Peyer's patch (tissue), 4 donors: ENCODE measurements at regions not wholly inside any gene's neighbourhood (a gene's known extent, or its start where the extent isn't known, plus 50 kb on each side); places are given as distances from the start of the nearest gene placed in this dataset.

Experiments used
- CTCF ChIP-seq, 6 experiments: fragments of 450-650 bp in 4 of 6; fragments of 200-600 bp in 2 of 6; sonication (generic) in 1 of 6; IDR thresholded peaks; one replicate each; pipeline ENCODE4 v1.5.1; 2017 to 2019; ENCODE audit warnings: antibody characterized with exemption in 6 of 6, mild to moderate bottlenecking in 3 of 6, moderate library complexity in 1 of 6
- POLR2A ChIP-seq, 2 donors: fragments of 450-650 bp; IDR thresholded peaks; one replicate each; pipeline ENCODE4 v1.5.1; 2017; ENCODE audit warnings: antibody characterized with exemption in 2 of 2, mild to moderate bottlenecking in 2 of 2, moderate library complexity in 2 of 2

DNA sequence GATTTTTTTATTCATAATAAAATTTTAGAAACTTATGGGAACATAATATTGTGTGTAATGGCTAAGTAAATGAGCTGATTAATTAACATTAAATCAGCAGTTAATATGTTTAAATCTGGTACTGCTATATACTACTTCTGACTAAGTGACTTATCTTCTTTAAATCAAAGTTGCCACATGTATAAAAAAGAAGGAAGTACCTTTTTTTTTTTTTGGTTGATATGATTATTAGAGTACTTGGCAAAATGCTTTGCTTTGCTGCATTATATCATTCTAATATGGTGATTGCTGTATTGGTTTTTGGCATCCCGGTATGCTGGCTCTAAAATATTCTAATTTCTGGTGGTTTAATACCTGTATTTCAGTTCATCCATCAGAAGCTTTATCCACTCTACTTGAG is 319.1 kb upstream of the RGS6 start:
- no peak for TF ChIP-seq CTCF (IDR thresholded peaks at IDR 0.05)
- TF ChIP-seq POLR2A (IDR thresholded peaks at IDR 0.05) = no peak
